Activated effector memory CD4-positive, alpha-beta T cell treated with anti-CD3 and anti-CD28 coated beads, Interleukin-2, amount 50 U/mL, for 16 hours (primary cell): ENCODE measurements at regions not wholly inside any gene's neighbourhood (a gene's known extent, or its start where the extent isn't known, plus 50 kb on each side); places are given as distances from the start of the nearest gene placed in this dataset.
"Not testable (repeated sequence)": the region's sequence is repeated elsewhere in the genome, so short reads cannot be mapped to it uniquely, and the experiment has no call there.

Experiments
- DNase-seq: peaks from one replicate; pipeline ENCODE4 v3.0.0-alpha.2; 2020

GRCh38 chr7:24058953-24059352 is 225.0 kb upstream of the NPY start:
- no peak for DNase-seq

GRCh38 chr7:24059775-24060174 is 224.2 kb upstream of the NPY start:
- no peak for DNase-seq

- no peak for DNase-seq
Measured at GRCh38 chr7:24063721-24064120, 220.3 kb upstream of the NPY start.

- no peak for DNase-seq
Measured at GRCh38 chr7:24069751-24070150, 214.2 kb upstream of the NPY start.

GRCh38 chr7:24073651-24074420 is 210.2 kb upstream of the NPY start:
- no peak for DNase-seq

GRCh38 chr7:24075426-24075810 is 208.6 kb upstream of the NPY start:
- no peak for DNase-seq

GRCh38 chr7:24082826-24083225 is 201.2 kb upstream of the NPY start:
- DNase-seq, result no peak

- DNase-seq, result no peak
Measured at GRCh38 chr7:24102988-24103387, 181.0 kb upstream of the NPY start.

GRCh38 chr7:24108906-24109376 is 175.0 kb upstream of the NPY start:
- DNase-seq, result no peak

GRCh38 chr7:24110056-24110455 is 173.9 kb upstream of the NPY start:
- DNase-seq, result no peak

GRCh38 chr7:24113506-24113905 is 170.5 kb upstream of the NPY start:
- no peak for DNase-seq

GRCh38 chr7:24115661-24116060 is 168.3 kb upstream of the NPY start:
- DNase-seq, result no peak

- DNase-seq, result not testable (repeated sequence)
Measured at GRCh38 chr7:24117903-24118499, 166.0 kb upstream of the NPY start.

- no peak for DNase-seq
Measured at GRCh38 chr7:24119852-24120251, 164.1 kb upstream of the NPY start.

- DNase-seq, result no peak
Measured at GRCh38 chr7:24123076-24123475, 160.9 kb upstream of the NPY start.

GRCh38 chr7:24125765-24126164 is 158.2 kb upstream of the NPY start:
- DNase-seq, result no peak

- no peak for DNase-seq
Measured at GRCh38 chr7:24127930-24128329, 156.1 kb upstream of the NPY start.

GRCh38 chr7:24129597-24129996 is 154.4 kb upstream of the NPY start:
- DNase-seq, result no peak

- DNase-seq, result no peak
Measured at GRCh38 chr7:24130631-24131030, 153.4 kb upstream of the NPY start.

- no peak for DNase-seq
Measured at GRCh38 chr7:24133691-24134090, 150.3 kb upstream of the NPY start.

GRCh38 chr7:24134535-24134934 is 149.5 kb upstream of the NPY start:
- DNase-seq, result no peak

- no peak for DNase-seq
Measured at GRCh38 chr7:24135003-24135817, 148.8 kb upstream of the NPY start.

- no peak for DNase-seq
Measured at GRCh38 chr7:24137338-24137737, 146.7 kb upstream of the NPY start.

GRCh38 chr7:24138343-24138742 is 145.6 kb upstream of the NPY start:
- no peak for DNase-seq
